HEK293T (cell line): ENCODE measurements at regions not wholly inside any gene's neighbourhood (a gene's known extent, or its start where the extent isn't known, plus 50 kb on each side); places are given as distances from the start of the nearest gene placed in this dataset.

Experiments
- BHLHE40 ChIP-seq: fragments of 450-650 bp; IDR thresholded peaks from 2 replicates; pipeline ENCODE4 v1.6.1; 2016; ENCODE audit warnings: mild to moderate bottlenecking, moderate library complexity, borderline replicate concordance
- FOXA1 ChIP-seq: fragments of 450-650 bp; IDR thresholded peaks from 2 replicates; pipeline ENCODE4 v1.6.1; 2016; ENCODE audit warnings: mild to moderate bottlenecking
- FOXM1 ChIP-seq: fragments of 450-650 bp; IDR thresholded peaks from 2 replicates; pipeline ENCODE4 v1.6.1; 2017; ENCODE audit warnings: mild to moderate bottlenecking, borderline replicate concordance
- NFRKB ChIP-seq: fragments of 450-650 bp; IDR thresholded peaks from 2 replicates; pipeline ENCODE4 v1.6.1; 2016; ENCODE audit warnings: mild to moderate bottlenecking, moderate library complexity
- PKNOX1 ChIP-seq: fragments of 450-650 bp; IDR thresholded peaks from 2 replicates; pipeline ENCODE4 v1.6.1; 2016
- SP1 ChIP-seq: fragments of 450-650 bp; IDR thresholded peaks from 2 replicates; pipeline ENCODE4 v1.6.1; 2017
- ZNF384 ChIP-seq: fragments of 450-650 bp; IDR thresholded peaks from 2 replicates; pipeline ENCODE4 v1.6.1; 2016

- TF ChIP-seq FOXM1 (no peak), ZNF384 (no peak), BHLHE40 (no peak), SP1 (no peak), PKNOX1 (no peak), NFRKB (no peak), FOXA1 (no peak)
These were observed 242.5 kb upstream of the PUDP start for GRCh38 chrX:7390441-7390840.
